ENCODE measurements at regions not wholly inside any gene's neighbourhood (a gene's known extent, or its start where the extent isn't known, plus 50 kb on each side); places are given as distances from the start of the nearest gene placed in this dataset.
A peak's percentile ranks its signal among the peaks of the same experiment; 100 is the strongest.
"Not testable (repeated sequence)": the region's sequence is repeated elsewhere in the genome, so short reads cannot be mapped to it uniquely, and the experiment has no call there.

GRCh38 chr10:53052521-53053164 lies 280.1 kb upstream of the MBL2 start:
- H3K4me3 ChIP-seq (replicated peaks in 1 of 2; ENCODE audit: low read depth in 2 of 2, low read length in 2 of 2), result no peak overlapping the region
- no peak for TF ChIP-seq CTCF (IDR thresholded peaks at IDR 0.05; ENCODE audit: low read depth, low read length)
- no peak for DNase-seq (ENCODE audit: low read depth in 2 of 2)

GRCh38 chr10:53045315-53045714 lies 272.7 kb upstream of the MBL2 start:
- H3K4me3 ChIP-seq (replicated peaks in 1 of 2; ENCODE audit: low read depth in 2 of 2, low read length in 2 of 2), result no peak overlapping the region
- no peak for TF ChIP-seq CTCF (IDR thresholded peaks at IDR 0.05; ENCODE audit: low read depth, low read length)
- DNase-seq (ENCODE audit: low read depth in 2 of 2), result no peak

GRCh38 chr10:53035823-53036222 lies 263.2 kb upstream of the MBL2 start:
- not testable (repeated sequence) for DNase-seq (ENCODE audit: low read depth in 2 of 2); H3K4me3 ChIP-seq (replicated peaks in 1 of 2; ENCODE audit: low read depth in 2 of 2, low read length in 2 of 2)

GRCh38 chr10:53033396-53033795 lies 260.8 kb upstream of the MBL2 start:
- no peak for DNase-seq (ENCODE audit: low read depth in 2 of 2)
- TF ChIP-seq CTCF (IDR thresholded peaks at IDR 0.05; ENCODE audit: low read depth, low read length), result no peak
- H3K4me3 ChIP-seq (replicated peaks in 1 of 2; ENCODE audit: low read depth in 2 of 2, low read length in 2 of 2), result no peak overlapping the region

GRCh38 chr10:53029872-53030849 lies 257.6 kb upstream of the MBL2 start:
- not testable (repeated sequence) for H3K4me3 ChIP-seq (replicated peaks in 1 of 2; ENCODE audit: low read depth in 2 of 2, low read length in 2 of 2)
- peak; percentile 56 to 57 for DNase-seq (ENCODE audit: low read depth in 2 of 2)

GRCh38 chr10:53029449-53029848 lies 256.9 kb upstream of the MBL2 start:
- TF ChIP-seq CTCF (IDR thresholded peaks at IDR 0.05; ENCODE audit: low read depth, low read length), result no peak
- H3K4me3 ChIP-seq (replicated peaks in 1 of 2; ENCODE audit: low read depth in 2 of 2, low read length in 2 of 2), result no peak overlapping the region

GRCh38 chr10:53025765-53026164 lies 253.2 kb upstream of the MBL2 start:
- H3K4me3 ChIP-seq (replicated peaks in 1 of 2; ENCODE audit: low read depth in 2 of 2, low read length in 2 of 2); DNase-seq (ENCODE audit: low read depth in 2 of 2): not testable (repeated sequence)

More at GRCh38 chr10:53029449-53029848, 256.9 kb upstream of the MBL2 start:
- no peak for DNase-seq (ENCODE audit: low read depth in 2 of 2)

GRCh38 chr10:53025172-53025711 lies 252.7 kb upstream of the MBL2 start:
- peak overlapping the region; percentile 8 to 39 for H3K4me3 ChIP-seq (replicated peaks in 1 of 2; ENCODE audit: low read depth in 2 of 2, low read length in 2 of 2)
- TF ChIP-seq CTCF (IDR thresholded peaks at IDR 0.05; ENCODE audit: low read depth, low read length), result no peak

More at GRCh38 chr10:53025172-53025711, 252.7 kb upstream of the MBL2 start:
- DNase-seq (ENCODE audit: low read depth in 2 of 2), result peak; percentile 10 to 38

Data from cardiac fibroblast (primary cell).